ENCODE measurements at regions not wholly inside any gene's neighbourhood (a gene's known extent, or its start where the extent isn't known, plus 50 kb on each side); places are given as distances from the start of the nearest gene placed in this dataset.
"Not testable (repeated sequence)": the region's sequence is repeated elsewhere in the genome, so short reads cannot be mapped to it uniquely, and the experiment has no call there.

DNA sequence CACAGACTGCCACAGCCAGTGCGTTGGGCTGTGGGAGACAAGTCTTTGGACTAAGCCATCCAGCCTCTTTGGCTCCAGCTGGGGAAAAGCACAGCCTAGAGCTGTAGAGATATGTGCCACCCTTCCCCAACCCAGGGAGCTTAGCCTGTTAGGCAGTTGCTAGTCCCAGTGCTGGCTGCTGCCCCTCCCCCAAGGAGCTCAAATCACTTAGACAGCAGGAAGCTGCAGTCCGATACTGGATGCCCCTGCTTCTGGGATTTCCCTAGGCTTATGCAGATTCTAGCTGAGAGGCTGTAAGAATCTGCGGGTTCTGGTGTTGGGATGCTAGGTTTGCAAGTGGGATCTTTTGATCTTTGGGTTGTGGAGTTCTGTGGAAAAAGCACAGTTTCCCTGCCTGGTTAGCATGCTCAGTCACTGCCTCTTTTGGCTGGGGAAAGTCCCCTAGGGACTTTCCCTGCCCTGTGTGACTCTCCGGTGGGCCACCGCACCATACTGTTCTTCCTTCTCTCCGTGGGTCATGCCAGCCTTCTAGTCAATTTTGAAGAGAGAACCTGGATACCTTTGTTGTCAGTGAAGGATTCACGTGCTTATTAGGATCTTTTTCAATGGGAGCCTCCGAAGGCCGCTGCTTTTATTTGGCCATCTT is 792.0 kb downstream of the KCNA4 start:
- H3K27me3 ChIP-seq (ENCODE audit: insufficient read depth, low read length, poor library complexity, severe bottlenecking), result no peaks in the 10 kb centered on the region
- no peak overlapping the region for H3K4me3 ChIP-seq (ENCODE audit: low read length, poor library complexity, severe bottlenecking)
- no peak overlapping the region for H3K4me2 ChIP-seq (ENCODE audit: low read depth, low read length, poor library complexity, severe bottlenecking)
- no peaks in the 10 kb centered on the region for H3F3A ChIP-seq (ENCODE audit: low read depth)
- TF ChIP-seq EZH2phosphoT487 (IDR thresholded peaks at IDR 0.05; ENCODE audit: borderline replicate concordance), result no peak
- TF ChIP-seq, protein P1, sequence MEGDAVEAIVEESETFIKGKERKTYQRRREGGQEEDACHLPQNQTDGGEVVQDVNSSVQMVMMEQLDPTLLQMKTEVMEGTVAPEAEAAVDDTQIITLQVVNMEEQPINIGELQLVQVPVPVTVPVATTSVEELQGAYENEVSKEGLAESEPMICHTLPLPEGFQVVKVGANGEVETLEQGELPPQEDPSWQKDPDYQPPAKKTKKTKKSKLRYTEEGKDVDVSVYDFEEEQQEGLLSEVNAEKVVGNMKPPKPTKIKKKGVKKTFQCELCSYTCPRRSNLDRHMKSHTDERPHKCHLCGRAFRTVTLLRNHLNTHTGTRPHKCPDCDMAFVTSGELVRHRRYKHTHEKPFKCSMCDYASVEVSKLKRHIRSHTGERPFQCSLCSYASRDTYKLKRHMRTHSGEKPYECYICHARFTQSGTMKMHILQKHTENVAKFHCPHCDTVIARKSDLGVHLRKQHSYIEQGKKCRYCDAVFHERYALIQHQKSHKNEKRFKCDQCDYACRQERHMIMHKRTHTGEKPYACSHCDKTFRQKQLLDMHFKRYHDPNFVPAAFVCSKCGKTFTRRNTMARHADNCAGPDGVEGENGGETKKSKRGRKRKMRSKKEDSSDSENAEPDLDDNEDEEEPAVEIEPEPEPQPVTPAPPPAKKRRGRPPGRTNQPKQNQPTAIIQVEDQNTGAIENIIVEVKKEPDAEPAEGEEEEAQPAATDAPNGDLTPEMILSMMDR (conservative IDR thresholded peaks at IDR 0.05; ENCODE audit: low read length), result no peak
- H3K36me3 ChIP-seq (ENCODE audit: insufficient read depth, low read length), result no peaks in the 10 kb centered on the region
- no peak overlapping the region for H2AFZ ChIP-seq (ENCODE audit: low read length)
- no peaks in the 10 kb centered on the region for H3K9me3 ChIP-seq (ENCODE audit: insufficient read depth, low read depth, low read length)
- H3K9me2 ChIP-seq (replicated peaks; ENCODE audit: low read depth, low read length), result no peaks in the 10 kb centered on the region
- no peak overlapping the region for H3K9ac ChIP-seq (ENCODE audit: low read depth, low read length, poor library complexity, severe bottlenecking)
- no peaks in the 10 kb centered on the region for H3K4me1 ChIP-seq (ENCODE audit: insufficient read depth, low read length, poor library complexity, severe bottlenecking)
- no peaks in the 10 kb centered on the region for H4K20me1 ChIP-seq (ENCODE audit: insufficient read depth, low read length, poor library complexity, severe bottlenecking)
- H3K79me2 ChIP-seq (ENCODE audit: insufficient read depth, low read length), result no peaks in the 10 kb centered on the region

- H3K27me3 ChIP-seq (ENCODE audit: insufficient read depth, low read length, poor library complexity, severe bottlenecking); H3F3A ChIP-seq (ENCODE audit: low read depth); H3K4me1 ChIP-seq (ENCODE audit: insufficient read depth, low read length, poor library complexity, severe bottlenecking); H3K4me2 ChIP-seq (ENCODE audit: low read depth, low read length, poor library complexity, severe bottlenecking); H3K4me3 ChIP-seq (ENCODE audit: low read length, poor library complexity, severe bottlenecking); H3K79me2 ChIP-seq (ENCODE audit: insufficient read depth, low read length); H3K9ac ChIP-seq (ENCODE audit: low read depth, low read length, poor library complexity, severe bottlenecking); H4K20me1 ChIP-seq (ENCODE audit: insufficient read depth, low read length, poor library complexity, severe bottlenecking); H3K9me2 ChIP-seq (replicated peaks; ENCODE audit: low read depth, low read length); H3K9me3 ChIP-seq (ENCODE audit: insufficient read depth, low read depth, low read length); H2AFZ ChIP-seq (ENCODE audit: low read length); H3K36me3 ChIP-seq (ENCODE audit: insufficient read depth, low read length): not testable (repeated sequence)
Measured at GRCh38 chr11:29219531-29219930, 797.3 kb downstream of the KCNA4 start.

- Histone ChIP-seq H4K20me1 (ENCODE audit: insufficient read depth, low read length, poor library complexity, severe bottlenecking) (no peaks in the 10 kb centered on the region), H3K9me3 (ENCODE audit: insufficient read depth, low read depth, low read length) (0 out of 2 replicates have a peak, but pooled peaks cover 2% of the 10 kb centered on the region), H3K79me2 (ENCODE audit: insufficient read depth, low read length) (no peaks in the 10 kb centered on the region), H3K4me2 (ENCODE audit: low read depth, low read length, poor library complexity, severe bottlenecking) (no peak overlapping the region), H3K4me3 (ENCODE audit: low read length, poor library complexity, severe bottlenecking) (no peak overlapping the region), H3K9me2 (replicated peaks; ENCODE audit: low read depth, low read length) (no peaks in the 10 kb centered on the region), H2AFZ (ENCODE audit: low read length) (no peak overlapping the region), H3F3A (ENCODE audit: low read depth) (no peaks in the 10 kb centered on the region), H3K9ac (ENCODE audit: low read depth, low read length, poor library complexity, severe bottlenecking) (no peak overlapping the region), H3K36me3 (ENCODE audit: insufficient read depth, low read length) (no peaks in the 10 kb centered on the region), H3K4me1 (ENCODE audit: insufficient read depth, low read length, poor library complexity, severe bottlenecking) (no peaks in the 10 kb centered on the region), H3K27me3 (ENCODE audit: insufficient read depth, low read length, poor library complexity, severe bottlenecking) (no peaks in the 10 kb centered on the region)
- TF ChIP-seq, protein P1 (conservative IDR thresholded peaks at IDR 0.05; ENCODE audit: low read length), result no peak
- no peak for TF ChIP-seq EZH2phosphoT487 (IDR thresholded peaks at IDR 0.05; ENCODE audit: borderline replicate concordance)
Measured at GRCh38 chr11:29217901-29218300, 798.9 kb downstream of the KCNA4 start.

DNA sequence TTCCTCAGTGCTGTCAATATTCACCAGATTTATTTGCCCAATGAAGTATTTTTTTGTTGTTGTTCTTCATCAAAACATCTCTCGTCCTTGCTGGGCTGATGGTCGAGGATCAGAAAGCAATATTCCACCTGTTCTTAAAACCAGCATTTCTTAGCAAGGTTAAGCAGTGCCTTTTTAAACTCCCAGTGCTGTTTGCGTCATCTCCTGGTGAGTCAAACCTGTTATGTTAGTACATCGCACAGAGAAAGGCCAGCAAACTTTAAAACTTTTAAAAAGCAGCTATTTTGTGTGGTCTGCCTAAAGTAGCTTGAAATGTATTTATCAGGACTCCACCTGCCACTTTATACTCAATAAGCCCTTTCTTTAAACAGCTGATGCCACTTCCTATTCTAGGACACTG is 802.0 kb downstream of the KCNA4 start:
- no peaks in the 10 kb centered on the region for H3K9me2 ChIP-seq (replicated peaks; ENCODE audit: low read depth, low read length)
- H3K79me2 ChIP-seq (ENCODE audit: insufficient read depth, low read length), result no peaks in the 10 kb centered on the region
- 0 out of 2 replicates have a peak, but pooled peaks cover 2% of the 10 kb centered on the region for H3K9me3 ChIP-seq (ENCODE audit: insufficient read depth, low read depth, low read length)
- H3K27me3 ChIP-seq (ENCODE audit: insufficient read depth, low read length, poor library complexity, severe bottlenecking), result no peaks in the 10 kb centered on the region
- no peak overlapping the region for H3K4me2 ChIP-seq (ENCODE audit: low read depth, low read length, poor library complexity, severe bottlenecking)
- no peaks in the 10 kb centered on the region for H3F3A ChIP-seq (ENCODE audit: low read depth)
- TF ChIP-seq EZH2phosphoT487 (IDR thresholded peaks at IDR 0.05; ENCODE audit: borderline replicate concordance), result no peak
- TF ChIP-seq, protein P1 (conservative IDR thresholded peaks at IDR 0.05; ENCODE audit: low read length), result no peak
- H4K20me1 ChIP-seq (ENCODE audit: insufficient read depth, low read length, poor library complexity, severe bottlenecking), result no peaks in the 10 kb centered on the region
- no peaks in the 10 kb centered on the region for H3K36me3 ChIP-seq (ENCODE audit: insufficient read depth, low read length)
- H3K4me1 ChIP-seq (ENCODE audit: insufficient read depth, low read length, poor library complexity, severe bottlenecking), result no peaks in the 10 kb centered on the region
- H3K4me3 ChIP-seq (ENCODE audit: low read length, poor library complexity, severe bottlenecking), result no peak overlapping the region
- H3K9ac ChIP-seq (ENCODE audit: low read depth, low read length, poor library complexity, severe bottlenecking), result no peak overlapping the region
- H2AFZ ChIP-seq (ENCODE audit: low read length), result no peak overlapping the region

All from Loucy (cell line).